Mesendoderm (in vitro differentiated cells): ENCODE measurements at regions not wholly inside any gene's neighbourhood (a gene's known extent, or its start where the extent isn't known, plus 50 kb on each side); places are given as distances from the start of the nearest gene placed in this dataset.

Source experiments
- DNase-seq: peaks from one replicate; pipeline ENCODE4 v3.0.0; 2013
- H2AK5ac ChIP-seq: 2 replicates; pipeline ENCODE4 v1.6.1; 2013; ENCODE audit warnings: low read length, inconsistent platforms
- H2BK120ac ChIP-seq: 2 replicates; pipeline ENCODE4 v1.6.1; 2013; ENCODE audit warnings: low read depth, mild to moderate bottlenecking, low read length, moderate library complexity, mixed read lengths
- H2BK15ac ChIP-seq: replicated peaks from 2 replicates; pipeline ENCODE4 v1.6.1; 2013; ENCODE audit warnings: low read depth, mild to moderate bottlenecking, moderate library complexity
- H2BK5ac ChIP-seq: 2 replicates; pipeline ENCODE4 v1.6.1; 2013; ENCODE audit warnings: low read length, inconsistent platforms
- H3K18ac ChIP-seq: 2 replicates; pipeline ENCODE4 v1.6.1; 2013; ENCODE audit warnings: mild to moderate bottlenecking, low read length, mixed read lengths
- H3K23ac ChIP-seq: one replicate; pipeline ENCODE4 v1.6.1; 2013; ENCODE audit warnings: low read length
- H3K27ac ChIP-seq: 2 replicates; pipeline ENCODE4 v1.5.1; 2013; ENCODE audit warnings: low read depth, mild to moderate bottlenecking, inconsistent platforms, low read length, moderate library complexity
- H3K27me3 ChIP-seq: 2 replicates; pipeline ENCODE4 v1.6.1; 2013; ENCODE audit warnings: low read length, control low read depth, mild to moderate bottlenecking, inconsistent platforms; ENCODE audit not compliant: insufficient read depth, poor library complexity
- H3K36me3 ChIP-seq: 2 replicates; pipeline ENCODE4 v1.6.1; 2013; ENCODE audit warnings: low read length, inconsistent platforms; ENCODE audit not compliant: control insufficient read depth, insufficient read depth
- H3K4ac ChIP-seq: one replicate; pipeline ENCODE4 v1.6.1; 2013; ENCODE audit warnings: low read depth, mild to moderate bottlenecking, low read length, moderate library complexity
- H3K4me1 ChIP-seq: 2 replicates; pipeline ENCODE4 v1.6.1; 2013; ENCODE audit warnings: low read depth, low read length, inconsistent platforms; ENCODE audit not compliant: control insufficient read depth
- H3K4me2 ChIP-seq: 2 replicates; pipeline ENCODE4 v1.6.1; 2013; ENCODE audit warnings: low read length
- H3K4me3 ChIP-seq: 2 replicates; pipeline ENCODE4 v1.5.1; 2013; ENCODE audit warnings: mild to moderate bottlenecking, low read length
- H3K56ac ChIP-seq: one replicate; pipeline ENCODE4 v1.6.1; 2013; ENCODE audit warnings: low read length
- H3K79me1 ChIP-seq: 2 replicates; pipeline ENCODE4 v1.6.1; 2013; ENCODE audit warnings: low read length, inconsistent platforms
- H3K79me2 ChIP-seq: 2 replicates; pipeline ENCODE4 v1.6.1; 2013; ENCODE audit warnings: mild to moderate bottlenecking, low read length; ENCODE audit not compliant: control insufficient read depth, insufficient read depth
- H3K9ac ChIP-seq: 2 replicates; pipeline ENCODE4 v1.6.1; 2013; ENCODE audit warnings: low read length, inconsistent platforms
- H4K5ac ChIP-seq: one replicate; pipeline ENCODE4 v1.6.1; 2013; ENCODE audit warnings: low read length
- H4K8ac ChIP-seq: one replicate; pipeline ENCODE4 v1.6.1; 2013; ENCODE audit warnings: low read depth, mild to moderate bottlenecking, control low read depth, low read length, moderate library complexity
- WGBS: extraction: QIAGEN DNeasy Blood & Tissue Kit; methylation state at CpG from one replicate; pipeline ENCODE4 v1.1.7; 2013; ENCODE audit warnings: low lambda C conversion rate, missing lambda C conversion rate; ENCODE audit not compliant: insufficient coverage; ENCODE audit errors: extremely low coverage; 5-methylcytosine and 5-hydroxymethylcytosine counted together

- H3K27me3 ChIP-seq, result no peaks in the 10 kb centered on the region
- no peak overlapping the region for H4K5ac ChIP-seq
- H2BK5ac ChIP-seq, result no peak overlapping the region
- H3K4me1 ChIP-seq, result no peaks in the 10 kb centered on the region
- H2AK5ac ChIP-seq, result no peak overlapping the region
- H3K36me3 ChIP-seq, result no peaks in the 10 kb centered on the region
- H2BK120ac ChIP-seq, result no peak overlapping the region
- no peak overlapping the region for H2BK15ac ChIP-seq
- no peak overlapping the region for H3K56ac ChIP-seq
- H4K8ac ChIP-seq, result no peak overlapping the region
- no CpG with 5 or more reads among the region's 2 CpGs for WGBS
- no peak overlapping the region for H3K23ac ChIP-seq
- no peak for DNase-seq
- no peaks in the 10 kb centered on the region for H3K79me1 ChIP-seq
- H3K4ac ChIP-seq, result no peak overlapping the region
- H3K79me2 ChIP-seq, result no peaks in the 10 kb centered on the region
- no peak overlapping the region for H3K9ac ChIP-seq
- H3K4me3 ChIP-seq, result no peak overlapping the region
- no peak overlapping the region for H3K18ac ChIP-seq
- H3K27ac ChIP-seq, result no peak overlapping the region
- H3K4me2 ChIP-seq, result no peak overlapping the region
These were observed 468.6 kb downstream of the COG6 start for GRCh38 chr13:40123962-40124632.

- Histone ChIP-seq H2BK120ac (no peak overlapping the region), H3K79me1 (no peaks in the 10 kb centered on the region), H3K18ac (no peak overlapping the region), H3K4me3 (no peak overlapping the region), H3K56ac (no peak overlapping the region), H3K27me3 (no peaks in the 10 kb centered on the region), H3K36me3 (no peaks in the 10 kb centered on the region), H3K9ac (no peak overlapping the region), H2BK15ac (no peak overlapping the region), H3K23ac (no peak overlapping the region), H3K4me2 (no peak overlapping the region), H3K4ac (no peak overlapping the region), H4K8ac (no peak overlapping the region), H3K4me1 (no peaks in the 10 kb centered on the region), H3K79me2 (no peaks in the 10 kb centered on the region), H2AK5ac (no peak overlapping the region), H4K5ac (no peak overlapping the region), H3K27ac (no peak overlapping the region), H2BK5ac (no peak overlapping the region)
- DNase-seq, result no peak
- no CpG with 5 or more reads among the region's 2 CpGs for WGBS
These were observed 469.2 kb downstream of the COG6 start for GRCh38 chr13:40124633-40125015.

- Histone ChIP-seq H4K8ac (no peak overlapping the region), H3K79me1 (no peaks in the 10 kb centered on the region), H3K4me1 (no peaks in the 10 kb centered on the region), H2BK5ac (no peak overlapping the region), H3K23ac (no peak overlapping the region), H3K79me2 (no peaks in the 10 kb centered on the region), H3K56ac (no peak overlapping the region), H3K9ac (no peak overlapping the region), H4K5ac (no peak overlapping the region), H3K18ac (no peak overlapping the region), H2BK120ac (no peak overlapping the region), H3K4me3 (no peak overlapping the region), H3K27ac (no peak overlapping the region), H2AK5ac (no peak overlapping the region), H3K27me3 (no peaks in the 10 kb centered on the region), H3K4ac (no peak overlapping the region), H2BK15ac (no peak overlapping the region), H3K36me3 (no peaks in the 10 kb centered on the region), H3K4me2 (no peak overlapping the region)
- DNase-seq, result no peak
- no CpG with 5 or more reads among the region's 3 CpGs for WGBS
These were observed 469.9 kb downstream of the COG6 start for GRCh38 chr13:40125336-40125735.

GRCh38 chr13:40126306-40127085, 471.0 kb downstream of the COG6 start:
- Histone ChIP-seq H3K4ac (no peak overlapping the region), H2BK120ac (no peak overlapping the region), H3K27ac (no peak overlapping the region), H4K8ac (no peak overlapping the region), H3K27me3 (no peaks in the 10 kb centered on the region), H3K4me1 (no peaks in the 10 kb centered on the region), H3K79me1 (no peaks in the 10 kb centered on the region), H3K36me3 (no peaks in the 10 kb centered on the region), H2BK5ac (no peak overlapping the region), H3K18ac (no peak overlapping the region), H2BK15ac (no peak overlapping the region), H4K5ac (no peak overlapping the region), H3K56ac (no peak overlapping the region), H3K4me2 (no peak overlapping the region), H3K9ac (no peak overlapping the region), H3K23ac (no peak overlapping the region), H3K4me3 (no peak overlapping the region), H2AK5ac (no peak overlapping the region), H3K79me2 (no peaks in the 10 kb centered on the region)
- WGBS, result no CpG with 5 or more reads among the region's 7 CpGs
- no peak for DNase-seq

GRCh38 chr13:40127476-40127875, 472.0 kb downstream of the COG6 start:
- DNase-seq, result no peak
- Histone ChIP-seq H3K4me3 (no peak overlapping the region), H3K27me3 (no peaks in the 10 kb centered on the region), H3K4me2 (no peak overlapping the region), H3K27ac (no peak overlapping the region), H2BK15ac (no peak overlapping the region), H3K4ac (no peak overlapping the region), H4K8ac (no peak overlapping the region), H3K9ac (no peak overlapping the region), H2AK5ac (no peak overlapping the region), H2BK120ac (no peak overlapping the region), H3K36me3 (no peaks in the 10 kb centered on the region), H2BK5ac (no peak overlapping the region), H3K79me1 (no peaks in the 10 kb centered on the region), H3K56ac (no peak overlapping the region), H3K79me2 (no peaks in the 10 kb centered on the region), H3K4me1 (no peaks in the 10 kb centered on the region), H3K18ac (no peak overlapping the region), H3K23ac (no peak overlapping the region), H4K5ac (no peak overlapping the region)

- Histone ChIP-seq H4K5ac (no peak overlapping the region), H4K8ac (no peak overlapping the region), H3K56ac (no peak overlapping the region), H3K4me1 (no peaks in the 10 kb centered on the region), H2AK5ac (no peak overlapping the region), H3K23ac (no peak overlapping the region), H2BK15ac (no peak overlapping the region), H3K4me3 (no peak overlapping the region), H3K27me3 (no peaks in the 10 kb centered on the region), H2BK5ac (no peak overlapping the region), H3K18ac (no peak overlapping the region), H3K9ac (no peak overlapping the region), H3K4me2 (no peak overlapping the region), H3K27ac (no peak overlapping the region), H3K36me3 (no peaks in the 10 kb centered on the region), H3K4ac (no peak overlapping the region), H3K79me1 (no peaks in the 10 kb centered on the region), H3K79me2 (no peaks in the 10 kb centered on the region), H2BK120ac (no peak overlapping the region)
- WGBS, result no CpG with 5 or more reads among the region's 3 CpGs
- DNase-seq, result no peak
These were observed 472.5 kb downstream of the COG6 start for GRCh38 chr13:40127925-40128324.
